Activated CD4-positive, alpha-beta memory T cell treated with anti-CD3 and anti-CD28 coated beads for 36 hours (primary cell): ENCODE measurements at regions not wholly inside any gene's neighbourhood (a gene's known extent, or its start where the extent isn't known, plus 50 kb on each side); places are given as distances from the start of the nearest gene placed in this dataset.

Experiments used
- CTCF ChIA-PET: fragments of 350-600 bp; sonication (Branson Sonifier 250); formaldehyde crosslinking; loops from one replicate; lab custom pipeline; 2021; ENCODE audit warnings: antibody characterized with exemption, inconsistent platforms; lab: Charles Lee
- POLR2A ChIA-PET: fragments of 350-600 bp; sonication (Branson Sonifier 250); formaldehyde crosslinking; loops from one replicate; lab custom pipeline; 2021; ENCODE audit warnings: antibody characterized with exemption; lab: Charles Lee
- DNase-seq: peaks from one replicate; pipeline ENCODE4 v3.0.0-alpha.2; 2020
- H3K27ac Mint-ChIP-seq: one replicate; pipeline ENCODE4 v1.8.0; 2021; ENCODE audit warnings: mixed read lengths
- H3K27me3 Mint-ChIP-seq: one replicate; pipeline ENCODE4 v1.8.0; 2021; ENCODE audit warnings: mixed read lengths
- H3K36me3 Mint-ChIP-seq: one replicate; pipeline ENCODE4 v1.8.0; 2021; ENCODE audit warnings: mixed read lengths
- H3K4me1 Mint-ChIP-seq: one replicate; pipeline ENCODE4 v1.8.0; 2021; ENCODE audit warnings: low read depth, mixed read lengths
- H3K4me3 Mint-ChIP-seq: one replicate; pipeline ENCODE4 v1.8.0; 2021; ENCODE audit warnings: mild to moderate bottlenecking, mixed read lengths
- H3K9me3 Mint-ChIP-seq: one replicate; pipeline ENCODE4 v1.8.0; 2021; ENCODE audit warnings: mixed read lengths
- intact Hi-C: fragments of 100-400 bp; cut with micrococcal nuclease; formaldehyde crosslinking; loops from one replicate; pipeline ENCODE4 v1.15.1; 2023

- CTCF ChIA-PET = no interaction called here
- no peaks in the 10 kb centered on the region for H3K4me1 Mint-ChIP-seq
- intact Hi-C loops = no loop called here
These were observed 368.6 kb upstream of the IRX4 start for GRCh38 chr5:2251298-2251697.

DNA sequence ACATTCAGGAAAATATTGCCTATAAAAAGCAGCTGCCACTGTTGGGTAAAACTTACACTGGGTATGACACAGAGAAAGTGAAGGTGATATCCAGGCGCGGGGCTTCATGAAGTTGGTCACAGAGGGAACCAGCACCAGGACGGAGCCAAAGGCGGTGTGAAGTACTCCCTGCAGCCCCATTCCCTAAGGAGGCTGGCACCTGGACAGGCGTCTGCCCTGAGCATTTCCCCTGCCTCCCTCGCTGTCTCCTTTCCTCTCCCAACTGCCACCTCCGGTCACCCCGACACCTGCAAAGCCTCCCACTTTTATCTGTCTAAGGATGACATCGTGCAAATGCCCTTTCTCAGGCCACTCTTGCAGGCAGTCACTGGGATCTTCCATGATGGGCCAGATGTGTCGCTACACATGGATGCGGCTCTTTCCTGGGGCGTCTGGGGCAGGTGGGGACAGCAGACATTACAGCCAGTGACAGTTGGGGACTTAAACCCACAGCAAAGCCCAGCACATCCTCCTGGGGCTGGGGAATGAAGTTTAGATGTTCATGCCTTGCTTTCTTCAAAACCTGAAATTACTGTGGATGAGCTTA lies 367.7 kb upstream of the IRX4 start:
- H3K9me3 Mint-ChIP-seq = no peaks in the 10 kb centered on the region
- POLR2A ChIA-PET = no interaction called here

More at GRCh38 chr5:2251298-2251697, 368.6 kb upstream of the IRX4 start:
- no peak for DNase-seq
- POLR2A ChIA-PET = no interaction called here
- Mint-ChIP-seq H3K27me3 (peaks cover 3% of the 10 kb centered on the region), H3K9me3 (no peaks in the 10 kb centered on the region), H3K27ac (no peak overlapping the region), H3K4me3 (no peak overlapping the region), H3K36me3 (no peaks in the 10 kb centered on the region)

DNA sequence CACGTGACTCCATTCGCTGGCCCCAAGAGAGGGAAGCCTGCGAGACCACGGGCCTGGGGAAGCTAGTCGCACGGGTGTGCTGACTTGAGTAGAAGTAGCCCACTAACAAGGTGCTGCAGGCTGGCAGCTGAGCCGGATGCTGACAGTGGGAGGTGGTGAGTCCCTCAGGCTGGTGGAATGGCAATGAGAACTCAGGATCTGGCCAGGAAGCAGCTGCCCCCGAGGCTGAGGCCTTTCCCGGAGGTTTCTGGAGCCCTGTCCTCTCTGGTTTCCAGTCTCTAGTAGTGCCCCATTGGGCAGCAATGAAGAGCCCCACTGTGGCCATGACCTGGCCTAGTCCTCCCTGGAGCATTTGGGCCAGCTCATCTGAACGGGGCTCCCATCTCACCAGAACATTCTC lies 366.7 kb upstream of the IRX4 start:
- POLR2A ChIA-PET = no interaction called here
- intact Hi-C loops = no loop called here
- Mint-ChIP-seq H3K27ac (no peak overlapping the region), H3K27me3 (peaks cover 3% of the 10 kb centered on the region), H3K4me1 (no peaks in the 10 kb centered on the region), H3K9me3 (no peaks in the 10 kb centered on the region), H3K4me3 (no peak overlapping the region), H3K36me3 (no peaks in the 10 kb centered on the region)
- no peak for DNase-seq
- CTCF ChIA-PET = no interaction called here

More for the DNA sequence above, 367.7 kb upstream of the IRX4 start:
- CTCF ChIA-PET = no interaction called here
- no peaks in the 10 kb centered on the region for H3K4me1 Mint-ChIP-seq
- H3K27ac Mint-ChIP-seq = no peak overlapping the region
- H3K36me3 Mint-ChIP-seq = no peaks in the 10 kb centered on the region
- no peak for DNase-seq
- H3K4me3 Mint-ChIP-seq = no peak overlapping the region
- intact Hi-C loops = no loop called here
- peaks cover 3% of the 10 kb centered on the region for H3K27me3 Mint-ChIP-seq

DNA sequence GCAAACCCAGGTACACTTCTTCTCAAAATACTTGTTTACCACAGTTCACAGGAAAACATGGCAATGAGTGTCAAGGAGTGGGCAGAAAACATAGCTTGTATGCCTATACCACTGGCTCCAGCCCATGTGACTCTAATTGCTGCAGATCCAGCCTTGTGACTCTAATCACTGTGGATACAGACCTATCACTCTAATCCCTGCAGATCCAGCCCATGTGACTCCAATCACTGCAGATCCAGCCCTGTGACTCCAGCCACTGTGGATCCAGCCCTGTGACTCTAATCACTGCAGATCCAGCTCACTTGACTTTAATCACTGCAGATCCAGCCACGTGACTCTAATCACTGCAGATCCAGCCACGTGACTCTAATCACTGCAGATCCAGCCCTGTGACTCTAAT lies 366.3 kb upstream of the IRX4 start:
- no peaks in the 10 kb centered on the region for H3K9me3 Mint-ChIP-seq
- H3K27ac Mint-ChIP-seq = no peak overlapping the region
- POLR2A ChIA-PET = no interaction called here
- CTCF ChIA-PET = no interaction called here
- no peaks in the 10 kb centered on the region for H3K36me3 Mint-ChIP-seq
- DNase-seq = no peak
- H3K27me3 Mint-ChIP-seq = peaks cover 3% of the 10 kb centered on the region
- no peaks in the 10 kb centered on the region for H3K4me1 Mint-ChIP-seq
- intact Hi-C loops = no loop called here
- H3K4me3 Mint-ChIP-seq = no peak overlapping the region

- no peak overlapping the region for H3K4me3 Mint-ChIP-seq
- DNase-seq = no peak
- ChIA-PET CTCF (no interaction called here), POLR2A (no interaction called here)
- H3K27ac Mint-ChIP-seq = no peak overlapping the region
- intact Hi-C loops = no loop called here
- H3K4me1 Mint-ChIP-seq = no peaks in the 10 kb centered on the region
- H3K9me3 Mint-ChIP-seq = peaks cover 1% of the 10 kb centered on the region
- H3K27me3 Mint-ChIP-seq = peaks cover 2% of the 10 kb centered on the region
- H3K36me3 Mint-ChIP-seq = no peaks in the 10 kb centered on the region
These were observed 359.8 kb upstream of the IRX4 start for GRCh38 chr5:2242539-2242938.

DNA sequence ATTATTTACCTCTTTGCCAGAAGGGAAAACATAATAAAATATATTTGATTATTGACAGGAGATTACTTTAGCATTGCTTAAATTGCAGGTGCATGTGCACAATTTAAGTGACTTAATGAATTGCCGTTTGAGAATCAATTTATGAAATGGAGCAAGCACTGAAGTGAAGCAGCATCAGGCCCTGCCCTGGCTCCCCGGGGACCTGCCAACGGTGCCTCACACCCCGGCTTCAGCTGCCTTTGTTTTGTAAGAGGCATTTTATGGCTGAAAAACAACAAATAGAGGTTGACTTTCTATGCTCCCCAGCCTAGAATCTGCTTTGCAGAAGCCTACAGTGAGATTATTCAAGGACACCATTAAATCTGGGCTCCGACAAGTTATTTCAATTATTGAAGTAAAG lies 359.1 kb upstream of the IRX4 start:
- DNase-seq = no peak
- Mint-ChIP-seq H3K4me3 (no peak overlapping the region), H3K27me3 (peaks cover 2% of the 10 kb centered on the region), H3K36me3 (no peaks in the 10 kb centered on the region), H3K9me3 (peaks cover 8% of the 10 kb centered on the region), H3K4me1 (no peaks in the 10 kb centered on the region), H3K27ac (no peak overlapping the region)
- ChIA-PET CTCF (no interaction called here), POLR2A (no interaction called here)
- intact Hi-C loops = no loop called here

- no peaks in the 10 kb centered on the region for H3K4me1 Mint-ChIP-seq
- intact Hi-C loops = no loop called here
- H3K4me3 Mint-ChIP-seq = no peak overlapping the region
- no peaks in the 10 kb centered on the region for H3K36me3 Mint-ChIP-seq
- CTCF ChIA-PET = no interaction called here
- peaks cover 9% of the 10 kb centered on the region for H3K9me3 Mint-ChIP-seq
- POLR2A ChIA-PET = no interaction called here
- no peak overlapping the region for H3K27ac Mint-ChIP-seq
- DNase-seq = no peak
- peaks cover 4% of the 10 kb centered on the region for H3K27me3 Mint-ChIP-seq
These were observed 357.6 kb upstream of the IRX4 start for GRCh38 chr5:2240118-2240904.

DNA sequence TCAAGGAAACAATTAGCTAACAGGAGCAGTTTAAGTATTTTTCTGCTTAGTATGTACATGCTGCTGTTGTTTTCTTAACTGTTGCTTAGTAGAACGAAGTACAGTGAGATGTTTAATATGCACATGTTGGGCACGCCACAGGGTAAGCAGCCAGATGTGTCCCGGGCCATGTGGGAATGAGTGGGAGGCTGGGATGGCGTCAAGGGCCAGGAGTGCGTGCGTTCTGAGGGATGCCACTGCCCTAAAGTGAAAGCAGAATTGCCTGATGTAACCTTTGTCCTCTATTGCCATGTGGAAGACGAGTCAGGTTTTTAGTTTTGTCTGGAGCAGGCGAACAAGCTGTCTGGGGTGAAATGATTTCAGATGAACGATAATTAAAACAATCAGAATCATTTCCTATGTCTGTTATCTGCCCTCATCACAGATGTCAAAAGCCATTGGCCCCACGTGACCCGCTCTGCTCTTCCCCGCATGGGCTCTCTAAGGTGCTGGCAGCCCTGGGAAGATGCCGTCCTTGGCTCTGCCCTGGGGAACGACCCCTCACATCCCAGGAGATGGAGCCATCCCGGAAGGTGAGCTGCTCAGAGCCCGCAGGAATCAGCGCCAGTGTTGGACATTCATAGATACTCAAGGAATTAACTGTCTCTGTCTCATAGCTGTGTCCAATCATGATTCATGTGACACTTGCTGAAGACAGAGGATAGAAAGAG lies 356.6 kb upstream of the IRX4 start:
- ChIA-PET POLR2A (no interaction called here), CTCF (no interaction called here)
- Mint-ChIP-seq H3K4me3 (no peak overlapping the region), H3K27me3 (peaks cover 8% of the 10 kb centered on the region), H3K4me1 (no peaks in the 10 kb centered on the region), H3K27ac (no peak overlapping the region), H3K36me3 (no peaks in the 10 kb centered on the region), H3K9me3 (peaks cover 17% of the 10 kb centered on the region)
- no peak for DNase-seq
- intact Hi-C loops = no loop called here

- intact Hi-C loops = no loop called here
- Mint-ChIP-seq H3K36me3 (no peaks in the 10 kb centered on the region), H3K27me3 (peaks cover 8% of the 10 kb centered on the region), H3K4me3 (no peak overlapping the region), H3K4me1 (no peaks in the 10 kb centered on the region), H3K9me3 (peaks cover 23% of the 10 kb centered on the region), H3K27ac (no peak overlapping the region)
- DNase-seq = no peak
- POLR2A ChIA-PET = no interaction called here
- CTCF ChIA-PET = no interaction called here
These were observed 356.0 kb upstream of the IRX4 start for GRCh38 chr5:2238732-2239131.

DNA sequence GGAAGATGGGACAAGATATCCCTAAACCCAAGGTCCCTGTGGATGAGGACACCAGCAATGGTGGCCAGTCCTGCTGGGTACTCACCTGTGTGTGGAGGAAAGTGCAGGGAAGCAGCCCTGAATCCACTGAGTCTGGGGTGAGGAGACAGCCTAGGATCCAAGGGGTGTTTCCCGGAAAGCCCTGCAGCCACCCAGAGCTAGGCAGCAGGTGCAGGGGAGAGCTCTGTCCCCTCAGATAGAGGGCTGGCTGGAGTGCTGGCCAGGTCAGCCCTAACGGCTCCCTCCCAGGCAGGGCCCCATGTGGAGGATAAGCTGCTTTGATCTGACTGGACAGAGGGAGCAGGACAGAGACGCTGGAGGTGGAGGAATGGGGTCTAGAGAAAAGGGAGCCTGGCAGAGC lies 344.7 kb upstream of the IRX4 start:
- Mint-ChIP-seq H3K36me3 (no peaks in the 10 kb centered on the region), H3K4me3 (no peak overlapping the region), H3K27ac (no peak overlapping the region), H3K9me3 (no peaks in the 10 kb centered on the region), H3K4me1 (no peaks in the 10 kb centered on the region), H3K27me3 (peaks cover 3% of the 10 kb centered on the region)
- POLR2A ChIA-PET = no interaction called here
- CTCF ChIA-PET = no interaction called here
- no peak for DNase-seq
- intact Hi-C loops = no loop called here

DNA sequence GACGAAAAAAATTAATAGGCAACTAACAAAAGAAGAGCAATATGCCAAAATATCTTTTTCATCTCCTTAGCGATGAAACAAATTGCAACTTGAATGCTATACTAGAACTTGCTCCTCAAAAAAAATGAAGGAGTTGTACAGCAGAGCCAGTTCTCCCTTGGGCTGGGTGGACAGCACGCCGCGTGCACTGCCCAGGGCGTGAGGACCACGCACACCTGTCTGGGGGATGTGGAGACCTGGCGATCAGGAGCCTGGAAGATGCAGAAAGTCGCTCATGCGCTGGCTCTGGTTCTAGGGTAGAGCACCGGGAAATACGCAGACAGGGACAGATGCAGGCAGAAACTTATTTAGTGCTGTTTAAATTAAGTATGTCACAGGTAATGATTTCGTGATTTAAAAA lies 342.0 kb upstream of the IRX4 start:
- ChIA-PET CTCF (no interaction called here), POLR2A (no interaction called here)
- Mint-ChIP-seq H3K4me3 (no peak overlapping the region), H3K36me3 (no peaks in the 10 kb centered on the region), H3K9me3 (no peaks in the 10 kb centered on the region), H3K4me1 (no peaks in the 10 kb centered on the region), H3K27ac (no peak overlapping the region), H3K27me3 (peaks cover 4% of the 10 kb centered on the region)
- DNase-seq = no peak
- intact Hi-C loops = no loop called here

GRCh38 chr5:2223303-2223702 lies 340.6 kb upstream of the IRX4 start:
- no peaks in the 10 kb centered on the region for H3K4me1 Mint-ChIP-seq
- POLR2A ChIA-PET = no interaction called here
- DNase-seq = no peak
- CTCF ChIA-PET = no interaction called here
- intact Hi-C loops = no loop called here
- no peak overlapping the region for H3K4me3 Mint-ChIP-seq
- H3K27ac Mint-ChIP-seq = no peak overlapping the region
- peaks cover 5% of the 10 kb centered on the region for H3K27me3 Mint-ChIP-seq
- H3K36me3 Mint-ChIP-seq = no peaks in the 10 kb centered on the region
- no peaks in the 10 kb centered on the region for H3K9me3 Mint-ChIP-seq
